ENCODE measurements at regions not wholly inside any gene's neighbourhood (a gene's known extent, or its start where the extent isn't known, plus 50 kb on each side); places are given as distances from the start of the nearest gene placed in this dataset.

DNA sequence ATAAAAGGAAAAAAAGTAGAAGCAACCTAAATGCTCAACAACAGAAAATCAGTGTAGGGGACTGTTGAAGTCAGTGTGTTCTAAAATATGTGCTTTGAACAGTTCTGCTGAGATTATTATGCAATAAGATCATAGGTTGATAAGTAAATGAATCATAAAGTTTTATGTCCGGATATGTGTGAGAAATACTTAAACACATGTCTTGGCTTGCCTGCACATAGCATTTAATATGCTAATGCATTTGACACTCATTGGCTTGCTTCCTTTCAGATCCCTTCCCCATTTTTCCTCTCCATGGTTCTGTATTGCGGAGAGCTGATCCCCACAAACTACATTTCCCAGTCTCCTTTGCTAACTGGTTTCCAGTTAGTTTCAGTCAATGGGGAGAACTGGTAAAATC is 573.8 kb upstream of the TBX3 start:
- TF ChIP-seq GLIS3 (CRISPR knock-in tag; IDR thresholded peaks at IDR 0.05) (no peak), ZNF8 (CRISPR knock-in tag; IDR thresholded peaks at IDR 0.05) (no peak), OSR1 (CRISPR knock-in tag; IDR thresholded peaks at IDR 0.05) (no peak), RARB (CRISPR knock-in tag; IDR thresholded peaks at IDR 0.05) (no peak), ZNF565 (CRISPR knock-in tag; conservative IDR thresholded peaks at IDR 0.05; ENCODE audit: low read depth) (no peak), ESRRG (CRISPR knock-in tag; IDR thresholded peaks at IDR 0.05) (no peak), SNAI2 (CRISPR knock-in tag; IDR thresholded peaks at IDR 0.05) (no peak), ZNF70 (CRISPR knock-in tag; IDR thresholded peaks at IDR 0.05) (no peak), ZFP30 (CRISPR knock-in tag; IDR thresholded peaks at IDR 0.05) (no peak), ZC3H10 (CRISPR knock-in tag; IDR thresholded peaks at IDR 0.05) (no peak), PPARA (CRISPR knock-in tag; IDR thresholded peaks at IDR 0.05; ENCODE audit: borderline replicate concordance) (no peak), ISL1 (CRISPR knock-in tag; IDR thresholded peaks at IDR 0.05) (no peak)
- TF ChIP-seq, protein P1, sequence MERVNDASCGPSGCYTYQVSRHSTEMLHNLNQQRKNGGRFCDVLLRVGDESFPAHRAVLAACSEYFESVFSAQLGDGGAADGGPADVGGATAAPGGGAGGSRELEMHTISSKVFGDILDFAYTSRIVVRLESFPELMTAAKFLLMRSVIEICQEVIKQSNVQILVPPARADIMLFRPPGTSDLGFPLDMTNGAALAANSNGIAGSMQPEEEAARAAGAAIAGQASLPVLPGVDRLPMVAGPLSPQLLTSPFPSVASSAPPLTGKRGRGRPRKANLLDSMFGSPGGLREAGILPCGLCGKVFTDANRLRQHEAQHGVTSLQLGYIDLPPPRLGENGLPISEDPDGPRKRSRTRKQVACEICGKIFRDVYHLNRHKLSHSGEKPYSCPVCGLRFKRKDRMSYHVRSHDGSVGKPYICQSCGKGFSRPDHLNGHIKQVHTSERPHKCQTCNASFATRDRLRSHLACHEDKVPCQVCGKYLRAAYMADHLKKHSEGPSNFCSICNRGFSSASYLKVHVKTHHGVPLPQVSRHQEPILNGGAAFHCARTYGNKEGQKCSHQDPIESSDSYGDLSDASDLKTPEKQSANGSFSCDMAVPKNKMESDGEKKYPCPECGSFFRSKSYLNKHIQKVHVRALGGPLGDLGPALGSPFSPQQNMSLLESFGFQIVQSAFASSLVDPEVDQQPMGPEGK (CRISPR knock-in tag; IDR thresholded peaks at IDR 0.05; ENCODE audit: borderline replicate concordance), result no peak
- no peak for ATAC-seq

DNA sequence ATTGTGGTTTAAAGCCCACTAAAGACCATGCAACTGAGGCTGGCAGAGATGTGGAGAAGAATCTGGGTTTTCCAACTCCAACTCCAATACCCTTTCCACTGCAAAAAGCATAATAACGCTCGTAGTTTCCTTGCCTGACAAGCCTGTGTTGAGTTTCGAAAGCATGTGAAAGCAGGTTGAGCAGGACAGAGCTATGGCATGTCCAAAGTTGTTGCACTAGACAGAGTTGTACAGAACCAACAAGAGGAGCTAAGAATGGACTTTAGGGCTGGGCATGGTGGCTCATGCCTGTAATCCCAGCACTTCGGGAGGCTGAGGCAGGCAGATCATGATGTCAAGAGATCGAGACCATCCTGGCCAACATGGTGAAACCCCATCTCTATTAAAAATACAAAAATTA is 572.0 kb upstream of the TBX3 start:
- no peak for ATAC-seq
- no peak for TF ChIP-seq ARNTL (CRISPR knock-in tag; IDR thresholded peaks at IDR 0.05; ENCODE audit: borderline replicate concordance, low read depth)
- no peak for TF ChIP-seq GLIS3 (CRISPR knock-in tag; IDR thresholded peaks at IDR 0.05)
- no peak for TF ChIP-seq ZNF70 (CRISPR knock-in tag; IDR thresholded peaks at IDR 0.05)
- no peak for TF ChIP-seq CSDC2 (CRISPR knock-in tag; IDR thresholded peaks at IDR 0.05)
- TF ChIP-seq RARB (CRISPR knock-in tag; IDR thresholded peaks at IDR 0.05), result no peak
- no peak for TF ChIP-seq ZC3H10 (CRISPR knock-in tag; IDR thresholded peaks at IDR 0.05)
- TF ChIP-seq BACH2 (CRISPR knock-in tag; IDR thresholded peaks at IDR 0.05; ENCODE audit: borderline replicate concordance), result no peak
- no peak for TF ChIP-seq TOX (CRISPR knock-in tag; IDR thresholded peaks at IDR 0.05; ENCODE audit: borderline replicate concordance)
- TF ChIP-seq ISL1 (CRISPR knock-in tag; IDR thresholded peaks at IDR 0.05), result no peak
- TF ChIP-seq, protein P2, sequence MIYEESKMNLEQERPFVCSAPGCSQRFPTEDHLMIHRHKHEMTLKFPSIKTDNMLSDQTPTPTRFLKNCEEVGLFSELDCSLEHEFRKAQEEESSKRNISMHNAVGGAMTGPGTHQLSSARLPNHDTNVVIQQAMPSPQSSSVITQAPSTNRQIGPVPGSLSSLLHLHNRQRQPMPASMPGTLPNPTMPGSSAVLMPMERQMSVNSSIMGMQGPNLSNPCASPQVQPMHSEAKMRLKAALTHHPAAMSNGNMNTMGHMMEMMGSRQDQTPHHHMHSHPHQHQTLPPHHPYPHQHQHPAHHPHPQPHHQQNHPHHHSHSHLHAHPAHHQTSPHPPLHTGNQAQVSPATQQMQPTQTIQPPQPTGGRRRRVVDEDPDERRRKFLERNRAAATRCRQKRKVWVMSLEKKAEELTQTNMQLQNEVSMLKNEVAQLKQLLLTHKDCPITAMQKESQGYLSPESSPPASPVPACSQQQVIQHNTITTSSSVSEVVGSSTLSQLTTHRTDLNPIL (CRISPR knock-in tag; IDR thresholded peaks at IDR 0.05; ENCODE audit: low read depth), result no peak
- TF ChIP-seq PPARA (CRISPR knock-in tag; IDR thresholded peaks at IDR 0.05; ENCODE audit: borderline replicate concordance), result no peak
- TF ChIP-seq TCF4 (CRISPR knock-in tag; IDR thresholded peaks at IDR 0.05; ENCODE audit: borderline replicate concordance), result no peak
- TF ChIP-seq ZFP30 (CRISPR knock-in tag; IDR thresholded peaks at IDR 0.05), result no peak
- no peak for TF ChIP-seq ZNF8 (CRISPR knock-in tag; IDR thresholded peaks at IDR 0.05)
- TF ChIP-seq OSR1 (CRISPR knock-in tag; IDR thresholded peaks at IDR 0.05), result no peak

DNA sequence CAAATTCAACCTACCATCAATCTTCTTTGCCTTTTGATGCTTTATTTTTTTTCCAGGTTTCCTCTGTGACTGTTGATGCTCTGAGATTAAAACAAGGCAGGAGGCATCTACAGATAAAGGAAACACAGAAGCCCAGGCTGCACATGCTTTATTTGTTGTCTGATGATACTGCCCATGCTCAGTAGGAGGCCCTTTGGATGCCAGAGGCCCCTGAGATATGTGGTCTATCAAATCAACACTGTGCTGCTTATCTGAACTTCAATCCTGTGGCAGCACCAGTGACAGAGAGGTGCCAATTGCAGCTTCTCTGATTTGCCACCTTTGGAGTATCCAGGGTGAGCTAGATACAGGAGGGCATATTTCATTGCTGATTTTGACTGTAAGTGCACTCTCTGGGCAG is 571.3 kb upstream of the TBX3 start:
- TF ChIP-seq RARB (CRISPR knock-in tag; IDR thresholded peaks at IDR 0.05) (no peak), GLIS3 (CRISPR knock-in tag; IDR thresholded peaks at IDR 0.05) (no peak), ZC3H10 (CRISPR knock-in tag; IDR thresholded peaks at IDR 0.05) (no peak)
- TF ChIP-seq, protein P1 (CRISPR knock-in tag; IDR thresholded peaks at IDR 0.05; ENCODE audit: borderline replicate concordance), result no peak
- TF ChIP-seq, protein P3, sequence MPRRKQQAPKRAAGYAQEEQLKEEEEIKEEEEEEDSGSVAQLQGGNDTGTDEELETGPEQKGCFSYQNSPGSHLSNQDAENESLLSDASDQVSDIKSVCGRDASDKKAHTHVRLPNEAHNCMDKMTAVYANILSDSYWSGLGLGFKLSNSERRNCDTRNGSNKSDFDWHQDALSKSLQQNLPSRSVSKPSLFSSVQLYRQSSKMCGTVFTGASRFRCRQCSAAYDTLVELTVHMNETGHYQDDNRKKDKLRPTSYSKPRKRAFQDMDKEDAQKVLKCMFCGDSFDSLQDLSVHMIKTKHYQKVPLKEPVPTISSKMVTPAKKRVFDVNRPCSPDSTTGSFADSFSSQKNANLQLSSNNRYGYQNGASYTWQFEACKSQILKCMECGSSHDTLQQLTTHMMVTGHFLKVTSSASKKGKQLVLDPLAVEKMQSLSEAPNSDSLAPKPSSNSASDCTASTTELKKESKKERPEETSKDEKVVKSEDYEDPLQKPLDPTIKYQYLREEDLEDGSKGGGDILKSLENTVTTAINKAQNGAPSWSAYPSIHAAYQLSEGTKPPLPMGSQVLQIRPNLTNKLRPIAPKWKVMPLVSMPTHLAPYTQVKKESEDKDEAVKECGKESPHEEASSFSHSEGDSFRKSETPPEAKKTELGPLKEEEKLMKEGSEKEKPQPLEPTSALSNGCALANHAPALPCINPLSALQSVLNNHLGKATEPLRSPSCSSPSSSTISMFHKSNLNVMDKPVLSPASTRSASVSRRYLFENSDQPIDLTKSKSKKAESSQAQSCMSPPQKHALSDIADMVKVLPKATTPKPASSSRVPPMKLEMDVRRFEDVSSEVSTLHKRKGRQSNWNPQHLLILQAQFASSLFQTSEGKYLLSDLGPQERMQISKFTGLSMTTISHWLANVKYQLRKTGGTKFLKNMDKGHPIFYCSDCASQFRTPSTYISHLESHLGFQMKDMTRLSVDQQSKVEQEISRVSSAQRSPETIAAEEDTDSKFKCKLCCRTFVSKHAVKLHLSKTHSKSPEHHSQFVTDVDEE (CRISPR knock-in tag; IDR thresholded peaks at IDR 0.05), result no peak
- ATAC-seq, result no peak

DNA sequence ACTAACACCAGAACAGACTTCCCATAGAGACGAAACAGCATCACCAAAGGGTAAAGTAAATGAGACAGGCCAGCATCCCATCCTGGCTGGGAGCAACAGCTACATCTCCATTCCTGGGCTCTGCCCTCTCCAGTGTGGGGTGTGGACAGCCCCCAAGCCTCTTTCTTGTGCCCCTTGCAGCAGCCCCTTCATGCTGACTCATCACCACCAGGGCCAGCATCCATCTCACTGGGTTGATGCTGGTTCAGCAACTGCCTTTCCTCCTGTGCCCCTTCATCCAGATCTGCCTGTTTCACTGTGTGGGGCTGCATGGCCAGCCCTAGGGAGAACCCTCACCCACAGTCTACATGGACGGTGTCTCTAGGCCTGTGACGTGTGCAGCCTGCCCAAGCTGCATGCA is 569.1 kb upstream of the TBX3 start:
- no peak for ATAC-seq
- TF ChIP-seq, protein P4, sequence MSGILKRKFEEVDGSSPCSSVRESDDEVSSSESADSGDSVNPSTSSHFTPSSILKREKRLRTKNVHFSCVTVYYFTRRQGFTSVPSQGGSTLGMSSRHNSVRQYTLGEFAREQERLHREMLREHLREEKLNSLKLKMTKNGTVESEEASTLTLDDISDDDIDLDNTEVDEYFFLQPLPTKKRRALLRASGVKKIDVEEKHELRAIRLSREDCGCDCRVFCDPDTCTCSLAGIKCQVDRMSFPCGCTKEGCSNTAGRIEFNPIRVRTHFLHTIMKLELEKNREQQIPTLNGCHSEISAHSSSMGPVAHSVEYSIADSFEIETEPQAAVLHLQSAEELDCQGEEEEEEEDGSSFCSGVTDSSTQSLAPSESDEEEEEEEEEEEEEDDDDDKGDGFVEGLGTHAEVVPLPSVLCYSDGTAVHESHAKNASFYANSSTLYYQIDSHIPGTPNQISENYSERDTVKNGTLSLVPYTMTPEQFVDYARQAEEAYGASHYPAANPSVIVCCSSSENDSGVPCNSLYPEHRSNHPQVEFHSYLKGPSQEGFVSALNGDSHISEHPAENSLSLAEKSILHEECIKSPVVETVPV (CRISPR knock-in tag; IDR thresholded peaks at IDR 0.05), result no peak
- TF ChIP-seq TCF4 (CRISPR knock-in tag; IDR thresholded peaks at IDR 0.05; ENCODE audit: borderline replicate concordance) (no peak), ZNF70 (CRISPR knock-in tag; IDR thresholded peaks at IDR 0.05) (no peak), RARB (CRISPR knock-in tag; IDR thresholded peaks at IDR 0.05) (no peak), PPARA (CRISPR knock-in tag; IDR thresholded peaks at IDR 0.05; ENCODE audit: borderline replicate concordance) (no peak), ZNF8 (CRISPR knock-in tag; IDR thresholded peaks at IDR 0.05) (no peak), BACH2 (CRISPR knock-in tag; IDR thresholded peaks at IDR 0.05; ENCODE audit: borderline replicate concordance) (no peak), CSDC2 (CRISPR knock-in tag; IDR thresholded peaks at IDR 0.05) (no peak)
- TF ChIP-seq, protein P5, sequence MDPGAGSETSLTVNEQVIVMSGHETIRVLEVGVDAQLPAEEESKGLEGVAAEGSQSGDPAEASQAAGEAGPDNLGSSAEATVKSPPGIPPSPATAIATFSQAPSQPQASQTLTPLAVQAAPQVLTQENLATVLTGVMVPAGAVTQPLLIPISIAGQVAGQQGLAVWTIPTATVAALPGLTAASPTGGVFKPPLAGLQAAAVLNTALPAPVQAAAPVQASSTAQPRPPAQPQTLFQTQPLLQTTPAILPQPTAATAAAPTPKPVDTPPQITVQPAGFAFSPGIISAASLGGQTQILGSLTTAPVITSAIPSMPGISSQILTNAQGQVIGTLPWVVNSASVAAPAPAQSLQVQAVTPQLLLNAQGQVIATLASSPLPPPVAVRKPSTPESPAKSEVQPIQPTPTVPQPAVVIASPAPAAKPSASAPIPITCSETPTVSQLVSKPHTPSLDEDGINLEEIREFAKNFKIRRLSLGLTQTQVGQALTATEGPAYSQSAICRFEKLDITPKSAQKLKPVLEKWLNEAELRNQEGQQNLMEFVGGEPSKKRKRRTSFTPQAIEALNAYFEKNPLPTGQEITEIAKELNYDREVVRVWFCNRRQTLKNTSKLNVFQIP (CRISPR knock-in tag; IDR thresholded peaks at IDR 0.05; ENCODE audit: borderline replicate concordance, low read depth), result no peak
